Superior temporal gyrus (tissue), 1 donor: ENCODE measurements at regions not wholly inside any gene's neighbourhood (a gene's known extent, or its start where the extent isn't known, plus 50 kb on each side); places are given as distances from the start of the nearest gene placed in this dataset.
"Not testable (repeated sequence)": the region's sequence is repeated elsewhere in the genome, so short reads cannot be mapped to it uniquely, and the experiment has no call there.

Experiments used
- DNase-seq: peaks from one replicate; pipeline ENCODE4 v3.0.0-alpha.2; 2016; ENCODE audit errors: extremely low spot score

- no peak for DNase-seq
Observed at GRCh38 chr10:62699148-62699547, 105.4 kb upstream of the ADO start.

GRCh38 chr10:62704121-62704520, 100.4 kb upstream of the ADO start:
- DNase-seq = not testable (repeated sequence)

GRCh38 chr10:62705789-62706188, 98.7 kb upstream of the ADO start:
- DNase-seq = no peak

- DNase-seq = no peak
Observed at GRCh38 chr10:62707810-62708209, 96.7 kb upstream of the ADO start.

- no peak for DNase-seq
Observed at GRCh38 chr10:62708569-62708968, 96.0 kb upstream of the ADO start.

GRCh38 chr10:62709200-62709599, 95.3 kb upstream of the ADO start:
- no peak for DNase-seq

- no peak for DNase-seq
Observed at GRCh38 chr10:62710182-62710581, 94.3 kb upstream of the ADO start.

- no peak for DNase-seq
Observed at GRCh38 chr10:62715383-62715782, 89.1 kb upstream of the ADO start.

GRCh38 chr10:62718585-62718984, 85.9 kb upstream of the ADO start:
- no peak for DNase-seq

- DNase-seq = no peak
Observed at GRCh38 chr10:62719061-62719460, 85.5 kb upstream of the ADO start.

GRCh38 chr10:62721687-62722086, 82.8 kb upstream of the ADO start:
- no peak for DNase-seq

- DNase-seq = no peak
Observed at GRCh38 chr10:62723375-62723774, 81.1 kb upstream of the ADO start.

GRCh38 chr10:62724465-62724864, 80.1 kb upstream of the ADO start:
- DNase-seq = no peak

- DNase-seq = peak; percentile 33
Observed at GRCh38 chr10:62726142-62726541, 78.4 kb upstream of the ADO start.

- no peak for DNase-seq
Observed at GRCh38 chr10:62726638-62727037, 77.9 kb upstream of the ADO start.

- DNase-seq = no peak
Observed at GRCh38 chr10:62727934-62728333, 76.6 kb upstream of the ADO start.

- no peak for DNase-seq
Observed at GRCh38 chr10:62728479-62728878, 76.0 kb upstream of the ADO start.

GRCh38 chr10:62732841-62733653, 71.5 kb upstream of the ADO start:
- no peak for DNase-seq

GRCh38 chr10:62733654-62734293, 70.7 kb upstream of the ADO start:
- no peak for DNase-seq

GRCh38 chr10:62734781-62735463, 69.6 kb upstream of the ADO start:
- DNase-seq = no peak

- no peak for DNase-seq
Observed at GRCh38 chr10:62735464-62736167, 68.9 kb upstream of the ADO start.

GRCh38 chr10:62736168-62736546, 68.4 kb upstream of the ADO start:
- no peak for DNase-seq
